GM06990 (cell line): ENCODE measurements at regions not wholly inside any gene's neighbourhood (a gene's known extent, or its start where the extent isn't known, plus 50 kb on each side); places are given as distances from the start of the nearest gene placed in this dataset.

Experiments used
- DNase-seq: peaks from one replicate; pipeline ENCODE4 v3.0.0-alpha.2; 2011; ENCODE audit not compliant: insufficient read length; ENCODE audit errors: extremely low read depth
- H3K27me3 ChIP-seq: replicated peaks from 2 replicates; pipeline ENCODE4 v1.6.0; 2011; ENCODE audit warnings: low read length; ENCODE audit not compliant: control insufficient read depth, insufficient read depth
- H3K36me3 ChIP-seq: 2 replicates; pipeline ENCODE4 v1.5.1; 2011; ENCODE audit warnings: low read length; ENCODE audit not compliant: control insufficient read depth, insufficient read depth
- H3K4me3 ChIP-seq: replicated peaks from 2 replicates; pipeline ENCODE4 v1.5.1; 2011; ENCODE audit warnings: low read depth, mild to moderate bottlenecking, control low read depth, low read length
- TF ChIP-seq, protein P1 (sequence below): IDR thresholded peaks from 2 replicates; pipeline ENCODE4 v1.5.1; 2011; ENCODE audit warnings: low read length, control low read depth, mild to moderate bottlenecking, inconsistent platforms; ENCODE audit not compliant: insufficient read depth, poor library complexity, severe bottlenecking

DNA sequence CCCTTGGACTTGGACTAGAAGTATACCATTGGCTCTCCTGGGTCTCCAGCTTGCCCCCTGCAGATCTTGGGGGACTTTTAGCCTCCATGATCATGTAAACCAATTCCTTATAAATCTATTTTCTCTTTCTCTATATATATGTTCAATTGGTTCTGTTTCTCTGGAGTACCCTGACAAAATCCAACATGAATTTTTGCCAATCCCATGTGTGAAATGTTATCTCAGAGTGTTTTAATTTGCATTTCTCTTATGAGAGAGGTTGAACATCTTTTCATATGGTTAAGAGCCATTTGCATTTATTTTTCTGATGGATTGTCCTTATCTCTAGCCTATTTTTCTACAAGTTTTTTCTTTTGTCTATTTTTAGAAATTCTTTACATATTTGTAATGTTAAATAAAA is 131.7 kb upstream of the NEO1 start:
- no peak overlapping the region for H3K4me3 ChIP-seq
- H3K27me3 ChIP-seq = no peaks in the 10 kb centered on the region
- TF ChIP-seq, protein P1, sequence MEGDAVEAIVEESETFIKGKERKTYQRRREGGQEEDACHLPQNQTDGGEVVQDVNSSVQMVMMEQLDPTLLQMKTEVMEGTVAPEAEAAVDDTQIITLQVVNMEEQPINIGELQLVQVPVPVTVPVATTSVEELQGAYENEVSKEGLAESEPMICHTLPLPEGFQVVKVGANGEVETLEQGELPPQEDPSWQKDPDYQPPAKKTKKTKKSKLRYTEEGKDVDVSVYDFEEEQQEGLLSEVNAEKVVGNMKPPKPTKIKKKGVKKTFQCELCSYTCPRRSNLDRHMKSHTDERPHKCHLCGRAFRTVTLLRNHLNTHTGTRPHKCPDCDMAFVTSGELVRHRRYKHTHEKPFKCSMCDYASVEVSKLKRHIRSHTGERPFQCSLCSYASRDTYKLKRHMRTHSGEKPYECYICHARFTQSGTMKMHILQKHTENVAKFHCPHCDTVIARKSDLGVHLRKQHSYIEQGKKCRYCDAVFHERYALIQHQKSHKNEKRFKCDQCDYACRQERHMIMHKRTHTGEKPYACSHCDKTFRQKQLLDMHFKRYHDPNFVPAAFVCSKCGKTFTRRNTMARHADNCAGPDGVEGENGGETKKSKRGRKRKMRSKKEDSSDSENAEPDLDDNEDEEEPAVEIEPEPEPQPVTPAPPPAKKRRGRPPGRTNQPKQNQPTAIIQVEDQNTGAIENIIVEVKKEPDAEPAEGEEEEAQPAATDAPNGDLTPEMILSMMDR = no peak
- DNase-seq = no peak
- H3K36me3 ChIP-seq = no peaks in the 10 kb centered on the region

DNA sequence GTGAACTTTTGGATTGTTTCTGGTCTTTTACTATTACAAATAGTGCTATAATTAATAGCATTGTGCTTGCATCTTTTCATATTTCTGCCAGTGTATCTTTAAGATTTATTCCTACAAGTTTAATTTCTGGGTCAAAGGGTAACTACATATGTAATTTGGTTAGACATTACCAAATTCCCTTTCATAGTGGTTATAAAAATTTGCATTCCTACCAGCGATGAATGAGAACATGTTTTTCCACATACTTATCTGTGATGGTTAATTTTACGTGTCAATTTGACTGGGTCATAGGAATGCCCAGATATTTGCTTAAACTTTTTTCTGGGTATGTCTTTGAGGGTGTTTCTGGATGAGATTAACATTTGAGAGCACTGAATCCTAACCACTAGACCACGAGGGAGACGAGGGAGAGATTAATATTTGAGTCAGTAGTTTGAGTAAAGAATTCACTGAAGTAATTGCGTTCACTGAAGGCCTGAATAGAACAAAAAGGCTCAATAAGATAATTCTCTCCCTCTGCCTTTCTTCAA is 132.3 kb upstream of the NEO1 start:
- no peak for DNase-seq
- no peak overlapping the region for H3K4me3 ChIP-seq
- H3K27me3 ChIP-seq = no peaks in the 10 kb centered on the region
- TF ChIP-seq, protein P1 = no peak
- no peaks in the 10 kb centered on the region for H3K36me3 ChIP-seq

DNA sequence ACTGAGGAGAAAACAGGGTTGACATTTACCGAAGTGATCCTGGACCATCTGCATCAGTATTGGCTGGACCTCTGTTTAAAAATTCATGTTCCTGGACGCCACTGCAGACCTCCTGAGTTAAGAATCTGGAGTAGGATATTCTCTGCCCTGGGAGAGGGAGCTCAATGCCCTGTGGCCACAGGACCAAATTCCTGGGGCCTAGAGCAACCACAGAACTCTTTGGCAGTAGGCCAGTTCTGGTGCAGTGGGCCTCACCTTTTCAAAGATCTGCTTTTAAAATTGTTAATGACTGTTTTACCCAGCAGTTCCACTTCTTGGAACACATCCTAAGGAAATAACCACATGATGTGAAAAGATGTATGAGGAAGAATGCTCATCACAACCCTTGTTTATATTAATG is 133.3 kb upstream of the ADPGK start:
- H3K4me3 ChIP-seq = no peak overlapping the region
- no peaks in the 10 kb centered on the region for H3K36me3 ChIP-seq
- DNase-seq = no peak
- no peaks in the 10 kb centered on the region for H3K27me3 ChIP-seq
- TF ChIP-seq, protein P1 = no peak

DNA sequence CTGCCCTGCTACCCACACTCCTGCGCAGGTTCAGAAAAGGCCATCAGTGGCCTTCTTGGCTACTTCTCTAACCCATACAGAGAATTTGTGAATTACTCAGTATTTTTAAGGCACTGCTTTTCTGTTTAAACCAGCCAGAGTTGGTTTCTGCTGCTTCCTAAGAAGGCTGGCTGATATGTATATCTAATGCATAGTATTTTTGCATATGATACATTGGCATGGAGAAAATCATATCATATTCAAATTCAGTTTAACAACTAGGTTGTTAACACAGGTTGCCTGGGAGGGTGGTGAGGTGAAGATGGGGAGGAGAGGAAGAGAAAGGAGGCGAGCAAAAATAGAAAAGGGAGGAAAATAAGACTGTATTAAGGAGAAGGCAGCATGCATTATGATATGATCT is 132.8 kb upstream of the ADPGK start:
- Histone ChIP-seq H3K4me3 (no peak overlapping the region), H3K27me3 (no peaks in the 10 kb centered on the region; the same call in 1 of the 2 replicates), H3K36me3 (no peaks in the 10 kb centered on the region)
- TF ChIP-seq, protein P1 = no peak
- DNase-seq = no peak

DNA sequence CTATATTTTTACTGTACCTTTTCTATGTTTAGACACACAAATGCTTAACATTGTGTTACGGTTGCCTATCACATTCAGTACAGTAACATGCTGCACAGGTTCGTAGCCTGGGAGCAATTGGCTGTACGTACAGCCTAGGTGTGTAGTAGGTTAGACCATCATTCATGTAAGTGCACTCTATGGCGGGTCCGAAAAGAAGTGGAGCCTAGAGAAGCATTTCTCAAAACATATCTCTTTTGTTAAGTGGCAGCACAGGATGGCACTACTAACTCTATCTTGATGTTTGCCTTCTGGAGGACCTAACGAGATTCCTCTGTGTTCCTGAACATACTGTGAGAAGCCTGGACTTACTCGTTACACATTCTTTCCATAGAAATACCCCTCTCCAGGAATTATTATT is 132.3 kb upstream of the ADPGK start:
- no peak for DNase-seq
- Histone ChIP-seq H3K27me3 (no peaks in the 10 kb centered on the region; the same call in 1 of the 2 replicates), H3K4me3 (no peak overlapping the region), H3K36me3 (no peaks in the 10 kb centered on the region)
- TF ChIP-seq, protein P1 = no peak

DNA sequence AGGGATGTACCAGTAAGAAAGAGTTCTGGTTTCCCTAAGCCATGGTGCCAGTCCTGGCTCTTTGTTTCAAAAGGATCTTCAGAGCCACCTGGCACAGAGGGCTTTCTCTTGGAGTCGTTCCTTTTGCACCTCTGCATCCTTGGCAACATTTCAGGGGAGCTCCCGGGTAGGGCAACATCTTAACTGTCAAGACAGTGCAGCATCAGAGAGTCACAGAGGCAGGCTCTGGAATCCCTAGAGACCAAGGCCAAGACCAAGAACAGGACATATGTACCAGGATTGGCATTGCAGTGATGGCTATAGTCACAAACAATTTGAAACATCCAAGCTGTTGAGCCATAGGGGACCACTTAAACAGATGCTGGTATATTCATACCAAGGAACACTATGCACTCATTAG is 129.4 kb upstream of the ADPGK start:
- TF ChIP-seq, protein P1 = no peak
- no peak for DNase-seq
- Histone ChIP-seq H3K36me3 (no peaks in the 10 kb centered on the region), H3K27me3 (no peaks in the 10 kb centered on the region; the same call in 1 of the 2 replicates), H3K4me3 (no peak overlapping the region)
